ENCODE measurements at regions not wholly inside any gene's neighbourhood (a gene's known extent, or its start where the extent isn't known, plus 50 kb on each side); places are given as distances from the start of the nearest gene placed in this dataset.
A peak's percentile ranks its signal among the peaks of the same experiment; 100 is the strongest.
"Not testable (repeated sequence)": the region's sequence is repeated elsewhere in the genome, so short reads cannot be mapped to it uniquely, and the experiment has no call there.

DNA sequence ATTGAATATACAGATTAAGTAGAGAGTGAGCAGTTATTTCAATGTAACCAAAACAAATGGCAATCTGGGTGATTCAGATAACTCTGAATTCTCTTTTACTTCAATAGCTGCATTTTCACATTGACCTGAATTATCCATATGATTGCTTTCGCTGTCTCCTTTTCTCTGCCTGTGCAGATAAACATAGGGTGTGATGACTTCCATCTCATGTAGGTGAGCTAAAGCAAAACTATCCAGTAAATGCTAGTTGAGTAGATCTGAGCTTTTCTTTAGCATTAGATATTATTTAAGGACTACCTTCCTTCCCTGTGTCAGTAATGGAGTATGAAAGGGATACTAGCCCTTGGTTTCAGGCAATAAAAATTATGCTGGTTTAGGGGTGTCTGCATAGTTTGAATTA is 288.6 kb downstream of the OXSM start:
- no peak for DNase-seq

GRCh38 chr3:26081166-26081565 is 291.3 kb downstream of the OXSM start:
- no peak for DNase-seq

GRCh38 chr3:26081806-26082205 is 291.9 kb downstream of the OXSM start:
- DNase-seq = no peak

DNA sequence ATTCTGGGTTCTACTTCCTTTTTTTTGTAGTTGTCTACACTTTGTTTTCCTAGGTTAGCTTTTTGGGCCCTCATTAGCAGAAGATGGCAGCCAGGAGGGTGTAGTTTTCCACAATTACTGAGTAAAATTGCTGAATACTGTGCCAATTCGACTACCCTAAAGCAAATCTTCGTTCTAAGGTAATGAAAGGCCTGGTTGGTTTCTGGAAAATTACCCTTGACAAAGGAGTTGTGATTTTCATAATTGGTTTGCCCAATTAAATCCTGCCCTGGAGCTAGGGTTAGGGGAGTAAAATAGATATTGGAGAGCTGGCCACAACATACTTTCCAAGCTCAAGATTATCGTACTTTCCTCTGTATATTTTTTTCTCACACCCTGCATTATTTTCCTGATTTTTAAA is 293.0 kb downstream of the OXSM start:
- DNase-seq = no peak

- no peak for DNase-seq
These were observed 294.7 kb downstream of the OXSM start for GRCh38 chr3:26084629-26085028.

- DNase-seq = no peak
These were observed 297.9 kb downstream of the OXSM start for GRCh38 chr3:26087751-26088150.

GRCh38 chr3:26089249-26089648 is 299.4 kb downstream of the OXSM start:
- DNase-seq = no peak

- DNase-seq = no peak
These were observed 300.7 kb downstream of the OXSM start for GRCh38 chr3:26090589-26090988.

GRCh38 chr3:26091096-26091495 is 301.2 kb downstream of the OXSM start:
- no peak for DNase-seq

- no peak for DNase-seq
These were observed 301.7 kb downstream of the OXSM start for GRCh38 chr3:26091626-26092025.

DNA sequence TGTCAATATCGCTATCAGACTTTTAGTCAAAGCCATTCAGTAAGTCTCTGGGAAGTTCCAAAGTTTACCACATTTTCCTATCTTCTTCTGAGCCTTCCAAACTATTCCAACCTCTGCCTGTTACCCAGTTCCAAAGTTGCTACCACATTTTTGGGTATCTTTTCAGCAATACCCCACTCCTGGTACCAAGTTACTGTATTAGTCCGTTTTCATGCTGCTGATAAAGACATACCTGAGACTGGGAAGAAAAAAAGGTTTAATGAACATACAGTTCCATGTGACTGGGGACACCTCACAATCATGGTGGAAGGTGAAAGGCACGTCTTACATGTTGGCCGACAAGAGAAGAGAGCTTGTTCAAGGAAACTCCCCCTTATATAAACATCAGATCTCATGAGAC is 307.2 kb downstream of the OXSM start:
- not testable (repeated sequence) for DNase-seq

DNA sequence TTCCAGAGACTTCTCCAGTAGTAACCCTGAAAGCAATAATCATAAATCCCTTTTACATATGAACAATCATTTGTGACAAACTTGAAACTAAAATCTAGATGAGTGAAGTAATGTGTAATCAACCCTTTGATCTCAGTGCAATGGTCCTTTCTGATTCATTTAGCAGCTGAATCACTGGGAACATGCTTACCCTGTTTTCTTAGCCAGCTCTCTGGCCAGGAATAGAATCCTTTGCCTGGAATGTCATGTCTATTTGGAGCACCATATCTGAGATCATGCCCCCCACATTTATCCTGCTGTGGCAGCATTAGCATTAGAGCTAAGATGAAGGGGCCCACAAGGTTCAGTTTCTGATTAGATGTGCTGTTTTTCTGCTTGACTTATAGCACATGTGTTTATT is 309.8 kb downstream of the OXSM start:
- DNase-seq = peak; percentile 5

DNA sequence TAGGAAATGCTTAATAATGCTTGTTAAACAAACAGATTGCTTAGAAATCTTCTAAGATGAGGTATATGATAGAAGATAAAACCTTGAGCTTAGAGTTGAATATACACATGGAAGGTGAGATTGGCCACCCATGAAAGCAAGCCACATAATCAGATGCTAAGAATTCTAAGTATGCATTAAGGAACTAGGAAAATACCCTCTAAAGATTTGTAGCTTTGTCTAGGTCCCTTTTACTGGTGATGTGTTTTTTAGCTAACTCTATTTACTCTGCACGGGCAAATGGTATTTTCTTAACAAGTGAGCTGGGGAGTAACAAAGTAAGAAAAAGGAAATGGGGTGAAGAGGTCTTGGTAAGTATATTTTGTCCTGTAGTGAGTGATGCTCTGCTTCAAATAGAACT is 310.3 kb downstream of the OXSM start:
- no peak for DNase-seq

GRCh38 chr3:26102376-26102775 is 312.5 kb downstream of the OXSM start:
- no peak for DNase-seq

- no peak for DNase-seq
These were observed 315.0 kb downstream of the OXSM start for GRCh38 chr3:26104851-26105251.

DNA sequence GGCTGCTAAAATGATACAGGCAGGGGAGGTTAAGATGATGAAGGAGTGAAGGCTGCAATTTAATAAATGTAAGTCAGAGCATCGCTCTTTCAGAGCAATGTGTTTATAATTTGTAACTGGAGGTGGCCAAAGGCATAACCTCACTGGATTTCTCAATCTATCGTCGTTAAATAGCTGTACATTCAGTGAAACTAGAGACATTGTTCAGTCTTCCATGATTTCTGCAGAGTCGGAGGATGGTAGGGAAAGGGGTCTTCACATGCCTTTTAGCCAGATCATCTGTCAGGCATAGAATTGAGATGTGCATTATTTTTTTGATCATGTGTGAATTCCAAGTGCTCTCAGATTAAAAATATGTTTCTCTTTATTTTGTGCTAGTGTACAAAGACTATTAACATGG is 315.4 kb downstream of the OXSM start:
- no peak for DNase-seq

DNA sequence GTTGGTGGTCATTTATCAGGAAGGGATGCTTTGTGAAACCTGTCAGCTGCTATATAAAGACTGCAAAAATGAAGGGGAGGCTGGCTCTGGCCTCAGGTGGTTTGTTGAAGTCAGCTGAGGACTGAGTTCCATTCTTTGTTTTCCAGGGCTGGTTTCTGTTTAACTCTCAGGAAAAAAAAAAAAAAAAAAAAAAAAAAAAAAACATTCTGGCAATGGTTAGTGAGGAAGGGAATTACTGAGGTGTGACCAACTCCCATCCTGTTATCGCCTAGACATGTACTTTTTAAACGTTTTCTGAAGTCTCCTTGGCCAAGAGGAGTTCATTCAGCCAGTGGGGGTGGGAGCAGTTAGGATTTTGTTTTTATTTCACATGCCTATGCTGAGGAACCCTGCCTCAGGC is 316.3 kb downstream of the OXSM start:
- no peak for DNase-seq

DNA sequence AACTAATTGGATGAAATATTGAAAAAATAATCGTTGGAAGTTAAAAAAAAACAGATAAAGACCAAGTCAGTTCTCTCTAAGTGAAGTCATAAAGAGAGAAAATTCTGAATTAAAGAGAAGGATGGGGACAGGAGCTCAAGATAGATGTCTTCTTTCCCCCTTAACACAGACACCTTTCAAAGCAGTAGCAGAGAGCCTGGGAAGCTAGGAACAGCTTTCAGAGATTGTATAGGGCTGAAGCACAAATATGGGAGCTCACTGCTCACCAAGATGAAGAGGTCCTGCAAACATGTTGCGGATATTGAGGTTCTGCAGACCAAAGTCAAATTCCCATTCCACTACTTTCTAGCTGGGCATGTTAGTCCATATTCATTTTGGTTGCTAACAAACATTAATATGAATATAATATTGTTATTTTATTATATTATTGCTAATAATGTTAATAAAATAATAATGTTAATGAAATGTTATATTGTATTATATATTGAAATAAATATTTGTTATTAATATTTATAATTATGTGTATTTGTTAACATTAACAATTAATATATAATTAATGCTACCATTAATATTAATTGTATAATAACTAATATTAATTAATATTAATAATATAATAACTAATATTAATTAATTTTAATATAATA is 319.1 kb downstream of the OXSM start:
- no peak for DNase-seq

- DNase-seq = no peak
These were observed 325.0 kb downstream of the OXSM start for GRCh38 chr3:26114851-26115250.

GRCh38 chr3:26118165-26118564 is 328.3 kb downstream of the OXSM start:
- no peak for DNase-seq

DNA sequence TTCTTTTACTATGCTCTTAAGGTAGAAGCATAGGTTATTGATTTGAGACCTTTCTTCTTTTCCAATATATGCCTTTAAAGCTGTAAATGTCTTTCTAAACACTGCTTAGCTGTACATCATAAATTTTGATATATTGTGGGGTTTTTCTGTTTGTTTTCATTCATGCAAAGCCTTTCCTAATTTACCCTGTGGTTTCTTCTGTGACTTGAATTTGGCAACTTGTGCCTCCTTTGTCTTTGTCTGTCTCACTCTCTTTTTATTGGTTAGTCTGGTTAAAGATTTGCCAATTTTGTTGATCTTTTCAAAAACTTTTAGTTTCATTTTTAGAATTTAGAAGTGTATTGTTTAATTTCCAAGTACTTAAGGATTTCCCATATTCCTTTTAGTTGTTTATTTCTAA is 343.1 kb downstream of the OXSM start:
- DNase-seq = no peak

DNA sequence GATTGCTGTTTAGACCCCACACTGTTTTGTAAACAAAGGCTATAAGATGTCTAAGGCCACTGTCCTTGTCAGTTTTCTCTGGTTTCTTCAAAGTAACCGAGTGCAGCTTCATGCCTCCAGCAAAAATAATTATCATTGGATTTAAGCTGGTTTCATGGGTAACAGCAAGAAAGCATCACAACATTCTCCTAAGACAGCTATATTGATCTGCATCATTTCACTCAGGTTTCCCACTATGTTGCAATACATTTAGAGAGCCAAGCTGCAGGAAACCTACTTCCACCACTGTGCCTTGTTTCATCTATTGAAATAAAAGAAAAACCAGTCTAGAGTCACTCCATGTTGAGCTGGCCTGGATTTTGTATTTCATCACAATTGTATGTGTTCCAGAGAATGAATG is 351.4 kb downstream of the OXSM start:
- no peak for DNase-seq

- no peak for DNase-seq
These were observed 355.9 kb downstream of the OXSM start for GRCh38 chr3:26145769-26146168.

DNA sequence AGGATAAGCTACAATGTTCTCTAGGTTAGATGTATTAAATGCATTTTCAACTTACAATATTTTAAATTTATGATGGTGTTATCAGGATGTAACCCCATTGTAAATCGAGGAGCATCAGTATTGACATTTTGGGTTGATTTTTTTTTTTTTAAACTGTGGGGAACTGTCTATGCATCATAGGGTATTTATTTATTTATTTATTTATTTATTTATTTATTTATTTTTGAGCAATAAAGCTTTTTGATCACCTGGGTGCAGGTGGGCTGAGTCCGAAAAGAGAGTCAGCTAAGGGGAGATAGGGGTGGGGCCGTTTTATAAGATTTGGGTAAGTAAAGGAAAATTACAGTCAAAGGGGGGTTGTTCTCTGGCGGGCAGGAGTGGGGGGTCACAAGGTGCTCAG is 367.5 kb downstream of the OXSM start:
- not testable (repeated sequence) for DNase-seq

GRCh38 chr3:26171006-26171405 is 381.1 kb downstream of the OXSM start:
- no peak for DNase-seq

GRCh38 chr3:26191556-26191955 is 401.7 kb downstream of the OXSM start:
- DNase-seq = no peak
